ENCODE measurements at regions not wholly inside any gene's neighbourhood (a gene's known extent, or its start where the extent isn't known, plus 50 kb on each side); places are given as distances from the start of the nearest gene placed in this dataset.

- TF ChIP-seq CTCF (IDR thresholded peaks at IDR 0.05; ENCODE audit: insufficient read depth, low read depth, low read length) (no peak), EZH2 (IDR thresholded peaks at IDR 0.05; ENCODE audit: insufficient read depth, low read length) (no peak)
These were observed 101.6 kb downstream of the IRS2 start for GRCh38 chr13:109684824-109685202.
